ENCODE measurements at regions not wholly inside any gene's neighbourhood (a gene's known extent, or its start where the extent isn't known, plus 50 kb on each side); places are given as distances from the start of the nearest gene placed in this dataset.
A peak's percentile ranks its signal among the peaks of the same experiment; 100 is the strongest.

- in situ Hi-C loops (cut with HindIII; ENCODE audit: low sequenced_read_pairs), result no loop called here
- DNase-seq (ENCODE audit: low read depth), result no peak
- H3K4me3 ChIP-seq (ENCODE audit: low read depth, low read length), result no peak overlapping the region
- TF ChIP-seq CTCF (IDR thresholded peaks at IDR 0.05; ENCODE audit: low read depth, low read length, missing control alignments), result no peak
These were observed 137.9 kb downstream of the TNFSF18 start for GRCh38 chr1:172912765-172913260.

- no peak for DNase-seq (ENCODE audit: low read depth)
- no peak for TF ChIP-seq CTCF (IDR thresholded peaks at IDR 0.05; ENCODE audit: low read depth, low read length, missing control alignments)
- H3K4me3 ChIP-seq (ENCODE audit: low read depth, low read length), result no peak overlapping the region
- in situ Hi-C loops (cut with HindIII; ENCODE audit: low sequenced_read_pairs), result no loop called here
These were observed 136.1 kb downstream of the TNFSF18 start for GRCh38 chr1:172914501-172915144.

GRCh38 chr1:172915271-172915670 is 135.5 kb downstream of the TNFSF18 start:
- in situ Hi-C loops (cut with HindIII; ENCODE audit: low sequenced_read_pairs), result no loop called here
- no peak for TF ChIP-seq CTCF (IDR thresholded peaks at IDR 0.05; ENCODE audit: low read depth, low read length, missing control alignments)
- no peak for DNase-seq (ENCODE audit: low read depth)

GRCh38 chr1:172916116-172916515 is 134.6 kb downstream of the TNFSF18 start:
- no peak for TF ChIP-seq CTCF (IDR thresholded peaks at IDR 0.05; ENCODE audit: low read depth, low read length, missing control alignments)
- no peak overlapping the region for H3K4me3 ChIP-seq (ENCODE audit: low read depth, low read length)
- DNase-seq (ENCODE audit: low read depth), result no peak
- in situ Hi-C loops (cut with HindIII; ENCODE audit: low sequenced_read_pairs), result no loop called here

More at GRCh38 chr1:172915271-172915670, 135.5 kb downstream of the TNFSF18 start:
- H3K4me3 ChIP-seq (ENCODE audit: low read depth, low read length), result no peak overlapping the region

GRCh38 chr1:172917972-172918371 is 132.8 kb downstream of the TNFSF18 start:
- in situ Hi-C loops (cut with HindIII; ENCODE audit: low sequenced_read_pairs), result no loop called here
- TF ChIP-seq CTCF (IDR thresholded peaks at IDR 0.05; ENCODE audit: low read depth, low read length, missing control alignments), result no peak
- H3K4me3 ChIP-seq (ENCODE audit: low read depth, low read length), result no peak overlapping the region
- peak; percentile 93 for DNase-seq (ENCODE audit: low read depth)

- in situ Hi-C loops (cut with HindIII; ENCODE audit: low sequenced_read_pairs), result no loop called here
- H3K4me3 ChIP-seq (ENCODE audit: low read depth, low read length), result no peak overlapping the region
These were observed 132.3 kb downstream of the TNFSF18 start for GRCh38 chr1:172918478-172918877.

More at GRCh38 chr1:172918478-172918877, 132.3 kb downstream of the TNFSF18 start:
- DNase-seq (ENCODE audit: low read depth), result no peak
- TF ChIP-seq CTCF (IDR thresholded peaks at IDR 0.05; ENCODE audit: low read depth, low read length, missing control alignments), result no peak
